ENCODE measurements at regions not wholly inside any gene's neighbourhood (a gene's known extent, or its start where the extent isn't known, plus 50 kb on each side); places are given as distances from the start of the nearest gene placed in this dataset.
A peak's percentile ranks its signal among the peaks of the same experiment; 100 is the strongest.

DNA sequence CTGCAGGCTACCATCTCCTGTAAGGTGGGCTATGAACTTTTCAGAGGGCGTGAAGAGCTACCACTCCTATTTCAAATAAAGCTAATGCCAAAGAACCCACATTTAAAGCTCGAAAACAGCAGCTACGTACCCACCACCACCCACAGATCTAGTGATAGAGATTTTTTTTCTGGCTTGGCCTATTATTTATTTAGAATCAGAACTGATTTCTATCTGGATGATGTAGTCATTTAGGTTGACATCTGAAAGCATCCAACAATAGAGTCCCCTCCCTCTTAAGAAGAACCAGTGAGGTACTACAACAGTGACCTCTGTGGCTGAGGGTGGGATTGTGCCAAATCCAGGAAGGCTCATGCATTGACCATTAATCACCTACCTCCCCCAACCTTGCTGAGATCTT, 113.8 kb upstream of the ADO start:
- intact Hi-C loops (cut with DNase I; ENCODE audit: low total_unique reads) = no loop called here
- TF ChIP-seq POLR2AphosphoS5 (IDR thresholded peaks at IDR 0.05) (no peak), POLR2A (IDR thresholded peaks at IDR 0.05) (no peak)
- TF ChIP-seq, protein P1, sequence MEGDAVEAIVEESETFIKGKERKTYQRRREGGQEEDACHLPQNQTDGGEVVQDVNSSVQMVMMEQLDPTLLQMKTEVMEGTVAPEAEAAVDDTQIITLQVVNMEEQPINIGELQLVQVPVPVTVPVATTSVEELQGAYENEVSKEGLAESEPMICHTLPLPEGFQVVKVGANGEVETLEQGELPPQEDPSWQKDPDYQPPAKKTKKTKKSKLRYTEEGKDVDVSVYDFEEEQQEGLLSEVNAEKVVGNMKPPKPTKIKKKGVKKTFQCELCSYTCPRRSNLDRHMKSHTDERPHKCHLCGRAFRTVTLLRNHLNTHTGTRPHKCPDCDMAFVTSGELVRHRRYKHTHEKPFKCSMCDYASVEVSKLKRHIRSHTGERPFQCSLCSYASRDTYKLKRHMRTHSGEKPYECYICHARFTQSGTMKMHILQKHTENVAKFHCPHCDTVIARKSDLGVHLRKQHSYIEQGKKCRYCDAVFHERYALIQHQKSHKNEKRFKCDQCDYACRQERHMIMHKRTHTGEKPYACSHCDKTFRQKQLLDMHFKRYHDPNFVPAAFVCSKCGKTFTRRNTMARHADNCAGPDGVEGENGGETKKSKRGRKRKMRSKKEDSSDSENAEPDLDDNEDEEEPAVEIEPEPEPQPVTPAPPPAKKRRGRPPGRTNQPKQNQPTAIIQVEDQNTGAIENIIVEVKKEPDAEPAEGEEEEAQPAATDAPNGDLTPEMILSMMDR (IDR thresholded peaks at IDR 0.05 in 8 of 11, conservative IDR thresholded peaks at IDR 0.05 in 3 of 11) = no peak
- DNase-seq = no peak
- Histone ChIP-seq H3K27me3 (replicated peaks in 1 of 7) (no peaks in the 10 kb centered on the region), H3K36me3 (no peaks in the 10 kb centered on the region), H3K4me3 (no peak overlapping the region), H3K27ac (peak overlapping the region in 4 of 8 donors; percentile 49 to 76 (median 60)), H3K9me3 (peaks cover 0 to 13% (median 0%) of the 10 kb centered on the region in 8 donors), H3K4me1 (peaks cover 14 to 47% (median 27%) of the 10 kb centered on the region in 6 donors)
- 79 to 93% (median 91%) methylated on average over 3 of the region's 3 CpGs for WGBS, 5 donors

DNA sequence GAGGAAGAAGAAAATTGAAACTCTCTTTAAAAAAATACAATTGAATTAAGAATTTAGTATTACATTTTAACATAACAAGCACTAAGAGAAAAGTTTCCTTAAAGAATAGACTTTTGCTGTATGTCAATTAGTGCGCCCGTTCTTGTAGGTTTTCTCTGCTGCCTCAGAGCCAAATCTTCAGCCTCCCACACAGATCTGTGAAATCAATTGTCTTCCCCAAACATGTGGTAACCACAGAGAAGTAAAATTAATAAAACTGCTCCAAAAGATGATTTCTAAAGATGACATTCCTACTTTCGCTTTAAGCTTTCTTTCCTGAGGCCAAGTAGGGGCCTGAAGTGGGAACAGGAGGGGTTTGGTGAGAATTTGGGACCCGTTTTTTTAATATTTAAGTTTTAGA, 113.2 kb upstream of the ADO start:
- no peak overlapping the region for H3K4me3 ChIP-seq
- H3K9me3 ChIP-seq = peaks cover 0 to 13% (median 0%) of the 10 kb centered on the region in 8 donors
- H3K4me1 ChIP-seq = peaks cover 14 to 51% (median 27%) of the 10 kb centered on the region in 6 donors
- no peak for DNase-seq
- H3K27ac ChIP-seq = peak overlapping the region in 5 of 8 donors; percentile 12 to 76 (median 52)
- no peaks in the 10 kb centered on the region for H3K27me3 ChIP-seq (replicated peaks in 1 of 7)
- TF ChIP-seq POLR2AphosphoS5 (IDR thresholded peaks at IDR 0.05) = no peak
- intact Hi-C loops (cut with DNase I; ENCODE audit: low total_unique reads) = no loop called here
- 36 to 39% (median 37%) methylated on average over 4 of the region's 4 CpGs for WGBS, 5 donors
- H3K36me3 ChIP-seq = no peaks in the 10 kb centered on the region

DNA sequence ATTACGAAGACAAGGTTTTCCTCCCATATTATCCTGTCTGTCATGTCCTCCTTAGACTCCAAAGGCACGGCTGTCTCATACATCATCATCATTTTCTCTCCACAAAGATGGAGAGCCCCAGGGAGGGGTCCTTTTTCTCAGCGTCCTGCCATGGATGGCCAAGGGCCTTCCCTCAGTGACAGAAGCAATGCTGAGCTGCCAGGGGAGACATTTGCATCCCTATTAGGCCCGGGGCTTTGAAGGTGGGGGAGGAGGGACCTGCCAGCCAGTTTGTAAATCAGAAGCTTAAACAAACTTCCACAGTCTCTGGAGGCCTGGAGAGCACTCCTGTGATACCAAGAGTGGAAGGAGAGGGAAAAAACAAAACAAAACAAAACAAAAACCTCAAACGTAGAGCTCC, 112.4 kb upstream of the ADO start:
- WGBS, 5 donors = 77 to 79% (median 78%) methylated on average over 5 of the region's 5 CpGs
- no peak overlapping the region for H3K4me3 ChIP-seq
- no peak for DNase-seq
- H3K4me1 ChIP-seq = peaks cover 14 to 59% (median 27%) of the 10 kb centered on the region in 6 donors
- peaks cover 0 to 6% (median 0%) of the 10 kb centered on the region in 8 donors for H3K9me3 ChIP-seq
- peak overlapping the region in 5 of 8 donors; percentile 12 to 68 (median 49) for H3K27ac ChIP-seq
- no peaks in the 10 kb centered on the region for H3K27me3 ChIP-seq (replicated peaks in 1 of 7)
- TF ChIP-seq, protein P1 (IDR thresholded peaks at IDR 0.05 in 8 of 11, conservative IDR thresholded peaks at IDR 0.05 in 3 of 11) = no peak
- TF ChIP-seq POLR2A (IDR thresholded peaks at IDR 0.05) (no peak), POLR2AphosphoS5 (IDR thresholded peaks at IDR 0.05) (no peak)
- intact Hi-C loops (cut with DNase I; ENCODE audit: low total_unique reads) = no loop called here
- H3K36me3 ChIP-seq = no peaks in the 10 kb centered on the region

DNA sequence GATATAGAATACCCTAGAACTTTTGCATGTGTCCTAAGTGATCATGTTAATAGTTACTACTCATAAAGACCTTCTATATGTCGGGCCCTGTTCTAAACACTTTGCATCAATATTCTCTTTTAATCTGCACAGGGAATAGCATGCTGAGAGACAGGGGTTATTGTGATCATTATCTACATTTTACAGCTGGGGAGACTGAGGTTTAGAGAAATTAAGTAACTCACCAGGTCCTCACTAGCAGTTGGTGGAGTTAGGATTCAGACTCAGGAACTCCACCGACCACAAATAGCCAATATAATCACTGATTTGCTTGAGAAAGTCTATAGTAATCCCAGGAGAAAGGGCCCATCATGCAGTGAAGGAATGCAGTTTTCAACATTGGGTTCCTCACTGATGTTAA, 111.2 kb upstream of the ADO start:
- Histone ChIP-seq H3K9me3 (peaks cover 0 to 10% (median 3%) of the 10 kb centered on the region in 8 donors), H3K27me3 (replicated peaks in 1 of 7) (no peaks in the 10 kb centered on the region), H3K4me3 (no peak overlapping the region), H3K36me3 (no peaks in the 10 kb centered on the region), H3K27ac (no peak overlapping the region), H3K4me1 (peaks cover 14 to 61% (median 27%) of the 10 kb centered on the region in 6 donors)
- intact Hi-C loops (cut with DNase I; ENCODE audit: low total_unique reads) = no loop called here
- WGBS, 5 donors = 82 to 95% (median 90%) methylated on average over 2 of the region's 2 CpGs
- TF ChIP-seq, protein P1 (IDR thresholded peaks at IDR 0.05 in 8 of 11, conservative IDR thresholded peaks at IDR 0.05 in 3 of 11) = no peak
- no peak for TF ChIP-seq POLR2AphosphoS5 (IDR thresholded peaks at IDR 0.05)
- DNase-seq = no peak

All from spleen (tissue), 11 donors.